K562 (cell line): ENCODE measurements at regions not wholly inside any gene's neighbourhood (a gene's known extent, or its start where the extent isn't known, plus 50 kb on each side); places are given as distances from the start of the nearest gene placed in this dataset.

Experiments used
- ATAC-seq: fragments of 200-7000 bp; cut with Tn5 transposase; 3 replicates; pipeline ENCODE4 v1.9.1; 2020; ENCODE audit warnings: moderate library complexity
- BruUV-seq: library from RNA; stranded (reverse); fragments of 400-500 nt; replicated peaks from 2 replicates; lab custom pipeline; 2021; lab: Mats Ljungman, UMichigan
- CTCF ChIA-PET: fragments of 300-600 bp; formaldehyde crosslinking; extraction: SDS; loops from one replicate; lab custom pipeline; 2021; ENCODE audit warnings: low intra/inter-chr PET ratio; lab: Yijun Ruan, JAX
- POLR2A ChIA-PET: fragments of 300-600, 350-650 bp; sonication (Branson Sonifier 250); formaldehyde crosslinking; extraction: SDS; loops from one replicate; lab custom pipeline; 2021; ENCODE audit warnings: antibody characterized with exemption, inconsistent platforms; lab: Yijun Ruan, JAX
- DNase-seq, 4 experiments: peaks; one replicate each; pipeline versions ENCODE4 v3.0.0 to v3.0.0-alpha.2; 2011 to 2018; ENCODE audit warnings: low spot score in 3 of 4, mixed read lengths in 3 of 4; ENCODE audit errors: extremely low read depth in 1 of 4
- FAIRE-seq: peaks from 2 replicates; lab custom pipeline; 2011; peaks lifted over from hg19 to GRCh38; lab: Jason Lieb, UNC
- H2AFZ ChIP-seq: 2 replicates; pipeline ENCODE4 v1.6.0; 2011; ENCODE audit warnings: low read depth, low read length, control low read depth, inconsistent platforms
- H3K27ac ChIP-seq: fragments of 200-600 bp; 3 replicates; pipeline ENCODE4 v1.8.0; 2011; ENCODE audit warnings: low read depth, mild to moderate bottlenecking, control low read depth, inconsistent platforms, low read length, moderate library complexity, mixed read lengths; ENCODE audit errors: extremely low read depth
- H3K27me3 ChIP-seq, 2 experiments: fragments of 300-600 bp in 1 of 2; 2 replicates in 1 of 2; 3 replicates in 1 of 2; pipeline versions ENCODE4 v1.6.0 to v1.8.0; 2011; ENCODE audit warnings: inconsistent platforms in 2 of 2, low read length in 2 of 2, mild to moderate bottlenecking in 1 of 2, mixed read lengths in 1 of 2, moderate library complexity in 1 of 2; ENCODE audit not compliant: control insufficient read depth in 2 of 2, insufficient read depth in 2 of 2
- H3K36me3 ChIP-seq: fragments of 300-600 bp; 3 replicates; pipeline ENCODE4 v1.8.0; 2011; ENCODE audit warnings: mild to moderate bottlenecking, low read length, inconsistent platforms; ENCODE audit not compliant: control insufficient read depth, insufficient read depth
- H3K4me1 ChIP-seq, 2 experiments: fragments of 200-600 bp in 1 of 2; replicated peaks in 1 of 2; 2 replicates in 1 of 2; 3 replicates in 1 of 2; pipeline versions ENCODE4 v1.5.1 to v1.8.0; 2011; ENCODE audit warnings: inconsistent platforms in 2 of 2, low read length in 2 of 2, mild to moderate bottlenecking in 1 of 2, mixed read lengths in 1 of 2, moderate library complexity in 1 of 2; ENCODE audit not compliant: control insufficient read depth in 2 of 2, insufficient read depth in 2 of 2
- H3K4me2 ChIP-seq: 2 replicates; pipeline ENCODE4 v1.6.1; 2011; ENCODE audit warnings: low read length, control low read depth, inconsistent platforms, mixed read lengths; ENCODE audit not compliant: insufficient read depth
- H3K4me3 ChIP-seq: fragments of 200-600 bp; sonication (generic), shearing (Covaris generic); 2 replicates; pipeline ENCODE4 v1.5.1; 2016; ENCODE audit warnings: control low read depth, inconsistent platforms
- H3K79me2 ChIP-seq: fragments of 200-600 bp; 3 replicates; pipeline ENCODE4 v1.8.0; 2011; ENCODE audit warnings: low read length, inconsistent platforms; ENCODE audit not compliant: control insufficient read depth, insufficient read depth
- H3K9ac ChIP-seq, 2 experiments: 2 replicates each; pipeline versions ENCODE4 v1.6.0 to v1.6.1; 2011; ENCODE audit warnings: low read depth in 2 of 2, low read length in 2 of 2, control low read depth in 1 of 2, inconsistent platforms in 1 of 2, mild to moderate bottlenecking in 1 of 2, mixed read lengths in 1 of 2; ENCODE audit not compliant: insufficient read depth in 1 of 2
- H3K9me1 ChIP-seq: one replicate; pipeline ENCODE4 v1.6.0; 2011; ENCODE audit warnings: inconsistent platforms, mild to moderate bottlenecking, low read length, moderate library complexity; ENCODE audit not compliant: control insufficient read depth, insufficient read depth
- H3K9me3 ChIP-seq: replicated peaks from 2 replicates; pipeline ENCODE4 v1.5.1; 2011; ENCODE audit warnings: low read depth, low read length, inconsistent platforms; ENCODE audit not compliant: control insufficient read depth, insufficient read depth
- H4K20me1 ChIP-seq: replicated peaks from 2 replicates; pipeline ENCODE4 v1.6.1; 2011; ENCODE audit warnings: low read length, inconsistent platforms, mixed read lengths; ENCODE audit not compliant: control insufficient read depth, insufficient read depth
- C11orf30 ChIP-seq: fragments of 450-650 bp; IDR thresholded peaks from 2 replicates; pipeline ENCODE4 v1.6.1; 2016; ENCODE audit warnings: low read depth, mild to moderate bottlenecking
- ETV6 ChIP-seq, 3 experiments: fragments of 150-350 bp in 1 of 3; sonication (generic) in 1 of 3; formaldehyde crosslinking in 1 of 3; IDR thresholded peaks; 2 replicates each; pipeline versions ENCODE4 v1.6.1 to v1.8.0; 2014 to 2022; ENCODE audit warnings: borderline replicate concordance in 2 of 3, low read depth in 2 of 3, antibody characterized with exemption in 1 of 3, low read length in 1 of 3, mild to moderate bottlenecking in 1 of 3, missing genetic modification reagents in 1 of 3
- GTF2B ChIP-seq: IDR thresholded peaks from 2 replicates; pipeline ENCODE4 v1.6.1; 2011; ENCODE audit not compliant: insufficient read length; ENCODE audit errors: extremely low read depth
- GTF2E2 ChIP-seq: fragments of 200-800 bp; sonication (Bioruptor generic); IDR thresholded peaks from 2 replicates; pipeline ENCODE4 v1.6.1; 2016; ENCODE audit warnings: missing genetic modification characterization, missing compliant biosample characterization
- HNRNPL ChIP-seq: fragments of 200-400 bp; formaldehyde crosslinking; IDR thresholded peaks from 2 replicates; pipeline ENCODE4 v1.6.1; 2017; ENCODE audit warnings: low read depth, mild to moderate bottlenecking, low read length
- PCBP1 ChIP-seq: fragments of 200-400 bp; formaldehyde crosslinking; IDR thresholded peaks from 2 replicates; pipeline ENCODE4 v1.6.1; 2018; ENCODE audit warnings: mild to moderate bottlenecking, low read depth, low read length; ENCODE audit not compliant: poor library complexity, severe bottlenecking
- PKNOX1 ChIP-seq: fragments of 450-650 bp; IDR thresholded peaks from 2 replicates; pipeline ENCODE4 v1.6.1; 2016
- SIRT6 ChIP-seq: IDR thresholded peaks from one replicate; pipeline ENCODE4 v1.6.1; 2012; ENCODE audit warnings: low read depth, mild to moderate bottlenecking, control low read depth, inconsistent platforms, low read length, moderate library complexity
- SMARCE1 ChIP-seq: fragments of 450-650 bp; IDR thresholded peaks from 2 replicates; pipeline ENCODE4 v1.7.1; 2016; ENCODE audit warnings: mild to moderate bottlenecking
- ZNF398 ChIP-seq: fragments of 250-450 bp; sonication (Bioruptor Pico); IDR thresholded peaks from 2 replicates; pipeline ENCODE4 v1.8.0; 2021; ENCODE audit warnings: moderate library complexity, mild to moderate bottlenecking, inconsistent platforms
- ZNF717 ChIP-seq: fragments of 250-450 bp; sonication (Bioruptor Pico); IDR thresholded peaks from 2 replicates; pipeline ENCODE4 v1.5.0; 2021
- WGBS: fragments of 100-300 bp; shearing (Covaris generic); methylation state at CpG from one replicate; pipeline ENCODE4 v1.1.6; 2016; ENCODE audit warnings: low coverage, mixed read lengths; ENCODE audit not compliant: insufficient coverage; ENCODE audit errors: missing lambda C conversion rate; 5-methylcytosine and 5-hydroxymethylcytosine counted together
- in situ Hi-C: fragments of 300-500 bp; cut with MboI; formaldehyde crosslinking; loops from 4 replicates; pipeline ENCODE4 v1.15.0; 2018; ENCODE audit warnings: inconsistent platforms, mixed read lengths
- intact Hi-C: fragments of 100-400 bp; cut with micrococcal nuclease; formaldehyde crosslinking; loops from 2 replicates; pipeline ENCODE4 v1.14.2; 2022

- Histone ChIP-seq H3K79me2 (no peaks in the 10 kb centered on the region), H3K27me3 (no peaks in the 10 kb centered on the region), H3K4me2 (no peak overlapping the region), H3K9me1 (no peaks in the 10 kb centered on the region), H3K4me3 (no peak overlapping the region), H3K4me1 (peaks cover 2 to 3% of the 10 kb centered on the region in 2 experiments; a peak in 4 of 5 replicates), H3K9me3 (no peaks in the 10 kb centered on the region), H3K36me3 (peaks cover 3% of the 10 kb centered on the region; the same call in 1 of the 3 replicates), H4K20me1 (no peaks in the 10 kb centered on the region), H3K9ac (no peak overlapping the region), H2AFZ (no peak overlapping the region), H3K27ac (no peak overlapping the region)
- no TSS peak for BruUV-seq
- DNase-seq (no peak), ATAC-seq (no peak), FAIRE-seq (no peak)
- CTCF ChIA-PET: no interaction called here
- intact Hi-C loops: no loop called here
- POLR2A ChIA-PET: interaction anchor here (0.6 to 4.1 kb wide), 9 partner anchors 9 to 110 kb away, joined by 3 to 32 read pairs (median 3); no protein-coding TSS in a partner anchor
- in situ Hi-C loops: no loop called here
- TF ChIP-seq SMARCE1: no peak
- TF ChIP-seq GTF2E2 (tag): 0 out of 2 replicates have a peak, but pooled peaks have one; percentile 43
- 49% methylated on average over 8 of the region's 8 CpGs for WGBS
Measured at GRCh38 chr7:130930681-130931080, 196.7 kb upstream of the KLF14 start.

- peaks cover 3% of the 10 kb centered on the region; the same call in 1 of the 3 replicates for H3K36me3 ChIP-seq
- TF ChIP-seq SIRT6 (no peak), ZNF398 (CRISPR knock-in tag) (no peak), HNRNPL (no peak), PCBP1 (no peak), ZNF717 (CRISPR knock-in tag) (no peak), C11orf30 (no peak), GTF2B (no peak), ETV6 (IDR thresholded peaks at IDR 0.05; ENCODE audit: borderline replicate concordance in 1 of 2, low read depth in 2 of 2, low read length in 1 of 2) (no peak), ETV6 (CRISPR knock-in tag; IDR thresholded peaks at IDR 0.05; ENCODE audit: borderline replicate concordance) (no peak), PKNOX1 (no peak)
Measured at GRCh38 chr7:130931423-130931822, 197.4 kb upstream of the KLF14 start.

More at GRCh38 chr7:130931423-130931822, 197.4 kb upstream of the KLF14 start:
- H3K4me1 ChIP-seq: peaks cover 5 to 8% of the 10 kb centered on the region in 2 experiments; a peak in 4 of 5 replicates
- H3K79me2 ChIP-seq: no peaks in the 10 kb centered on the region
- H3K9me3 ChIP-seq: no peaks in the 10 kb centered on the region
- no peaks in the 10 kb centered on the region for H4K20me1 ChIP-seq
- POLR2A ChIA-PET: interaction anchor here (0.6 to 4.1 kb wide), 9 partner anchors 9 to 109 kb away, joined by 3 to 32 read pairs (median 4); no protein-coding TSS in a partner anchor
- H3K4me3 ChIP-seq: no peak overlapping the region
- intact Hi-C loops: no loop called here
- ATAC-seq: no peak
- CTCF ChIA-PET: no interaction called here
- no peak for FAIRE-seq
- no peaks in the 10 kb centered on the region for H3K27me3 ChIP-seq
- no peaks in the 10 kb centered on the region for H3K9me1 ChIP-seq
- 73% methylated on average over 3 of the region's 3 CpGs for WGBS
- H3K4me2 ChIP-seq: no peak overlapping the region
- H3K9ac ChIP-seq: no peak overlapping the region
- in situ Hi-C loops: no loop called here
- no peak overlapping the region for H2AFZ ChIP-seq
- no peak overlapping the region for H3K27ac ChIP-seq
- BruUV-seq: no TSS peak
- DNase-seq: no peak
